HL-60 (cell line): ENCODE measurements at regions not wholly inside any gene's neighbourhood (a gene's known extent, or its start where the extent isn't known, plus 50 kb on each side); places are given as distances from the start of the nearest gene placed in this dataset.

Experiments used
- DNase-seq, 2 experiments: peaks; one replicate each; pipeline ENCODE4 v3.0.0-alpha.2; 2010 to 2020; ENCODE audit warnings: low read depth in 1 of 2, low spot score in 1 of 2
- H3K27ac ChIP-seq: fragments of 250-450 bp; sonication (Bioruptor Pico); replicated peaks from 2 replicates; pipeline ENCODE4 v1.5.1; 2020; ENCODE audit warnings: mild to moderate bottlenecking, moderate library complexity
- H3K27me3 ChIP-seq: fragments of 250-450 bp; sonication (Bioruptor Pico); 2 replicates; pipeline ENCODE4 v1.5.1; 2021; ENCODE audit warnings: mild to moderate bottlenecking, moderate library complexity; ENCODE audit not compliant: insufficient read depth, poor library complexity, severe bottlenecking
- H3K4me3 ChIP-seq: replicated peaks from 2 replicates; pipeline ENCODE4 v1.5.1; 2011; ENCODE audit warnings: mild to moderate bottlenecking, control low read depth, low read length; ENCODE audit not compliant: insufficient read depth
- CTCF ChIP-seq: IDR thresholded peaks from one replicate; pipeline ENCODE4 v1.5.1; 2011; ENCODE audit warnings: low read length, control low read depth, inconsistent platforms; ENCODE audit not compliant: insufficient read depth
- GABPA ChIP-seq: IDR thresholded peaks from 2 replicates; pipeline ENCODE4 v1.6.1; 2012; ENCODE audit warnings: low read depth
- POLR2AphosphoS5 ChIP-seq: IDR thresholded peaks from 2 replicates; pipeline ENCODE4 v1.6.1; 2012; ENCODE audit warnings: low read depth
- SPI1 ChIP-seq: IDR thresholded peaks from 2 replicates; pipeline ENCODE4 v1.6.1; 2012; ENCODE audit warnings: low read depth, mild to moderate bottlenecking, borderline replicate concordance
- TF ChIP-seq, protein P1 (sequence below): IDR thresholded peaks from 2 replicates; pipeline ENCODE4 v1.6.1; 2012; ENCODE audit warnings: low read depth; ENCODE audit not compliant: insufficient replicate concordance

DNA sequence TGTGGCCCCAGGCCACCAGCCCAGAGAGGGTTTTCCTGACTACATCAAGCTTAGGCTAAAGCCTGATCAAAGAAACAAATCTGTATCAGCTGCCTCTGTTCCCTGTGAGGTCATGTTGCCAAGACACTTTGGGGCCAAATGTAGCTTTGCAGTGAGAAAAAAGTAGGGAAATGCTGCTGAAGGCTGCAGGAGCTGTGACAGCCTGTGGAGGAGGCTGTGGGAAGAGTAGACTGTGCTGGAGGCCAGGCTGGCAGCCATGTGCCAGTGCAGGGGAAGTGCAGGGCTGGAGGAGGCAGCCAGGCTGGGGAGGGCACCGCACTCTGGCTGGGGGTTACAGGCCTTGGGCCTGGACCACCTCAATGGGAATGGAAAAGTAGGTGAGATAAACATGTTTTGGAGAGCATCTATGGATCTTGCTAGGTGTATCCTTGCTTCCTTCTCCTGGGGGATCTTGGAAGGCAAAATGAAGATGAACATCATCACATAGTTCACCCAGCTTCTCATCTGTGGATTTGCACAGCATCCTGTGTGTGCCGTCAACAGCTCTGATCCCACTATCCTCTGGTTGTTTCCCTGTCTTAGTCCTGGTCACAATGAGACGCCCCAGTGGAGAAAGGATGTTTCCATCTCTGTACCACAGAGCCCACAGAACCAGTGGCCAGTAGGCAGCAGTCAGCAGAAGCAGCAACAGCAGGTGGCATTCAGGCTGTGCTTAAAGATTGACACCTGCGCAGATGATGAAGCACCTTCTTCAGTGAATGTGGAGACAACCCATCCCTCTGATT is 103.8 kb upstream of the COPS8 start:
- peaks cover 2% of the 10 kb centered on the region for H3K27me3 ChIP-seq
- H3K4me3 ChIP-seq: no peak overlapping the region
- TF ChIP-seq SPI1 (no peak), GABPA (no peak), CTCF (no peak), POLR2AphosphoS5 (no peak)
- TF ChIP-seq, protein P1, sequence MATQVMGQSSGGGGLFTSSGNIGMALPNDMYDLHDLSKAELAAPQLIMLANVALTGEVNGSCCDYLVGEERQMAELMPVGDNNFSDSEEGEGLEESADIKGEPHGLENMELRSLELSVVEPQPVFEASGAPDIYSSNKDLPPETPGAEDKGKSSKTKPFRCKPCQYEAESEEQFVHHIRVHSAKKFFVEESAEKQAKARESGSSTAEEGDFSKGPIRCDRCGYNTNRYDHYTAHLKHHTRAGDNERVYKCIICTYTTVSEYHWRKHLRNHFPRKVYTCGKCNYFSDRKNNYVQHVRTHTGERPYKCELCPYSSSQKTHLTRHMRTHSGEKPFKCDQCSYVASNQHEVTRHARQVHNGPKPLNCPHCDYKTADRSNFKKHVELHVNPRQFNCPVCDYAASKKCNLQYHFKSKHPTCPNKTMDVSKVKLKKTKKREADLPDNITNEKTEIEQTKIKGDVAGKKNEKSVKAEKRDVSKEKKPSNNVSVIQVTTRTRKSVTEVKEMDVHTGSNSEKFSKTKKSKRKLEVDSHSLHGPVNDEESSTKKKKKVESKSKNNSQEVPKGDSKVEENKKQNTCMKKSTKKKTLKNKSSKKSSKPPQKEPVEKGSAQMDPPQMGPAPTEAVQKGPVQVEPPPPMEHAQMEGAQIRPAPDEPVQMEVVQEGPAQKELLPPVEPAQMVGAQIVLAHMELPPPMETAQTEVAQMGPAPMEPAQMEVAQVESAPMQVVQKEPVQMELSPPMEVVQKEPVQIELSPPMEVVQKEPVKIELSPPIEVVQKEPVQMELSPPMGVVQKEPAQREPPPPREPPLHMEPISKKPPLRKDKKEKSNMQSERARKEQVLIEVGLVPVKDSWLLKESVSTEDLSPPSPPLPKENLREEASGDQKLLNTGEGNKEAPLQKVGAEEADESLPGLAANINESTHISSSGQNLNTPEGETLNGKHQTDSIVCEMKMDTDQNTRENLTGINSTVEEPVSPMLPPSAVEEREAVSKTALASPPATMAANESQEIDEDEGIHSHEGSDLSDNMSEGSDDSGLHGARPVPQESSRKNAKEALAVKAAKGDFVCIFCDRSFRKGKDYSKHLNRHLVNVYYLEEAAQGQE: no peak
- no peak for DNase-seq
- H3K27ac ChIP-seq: no peak overlapping the region

DNA sequence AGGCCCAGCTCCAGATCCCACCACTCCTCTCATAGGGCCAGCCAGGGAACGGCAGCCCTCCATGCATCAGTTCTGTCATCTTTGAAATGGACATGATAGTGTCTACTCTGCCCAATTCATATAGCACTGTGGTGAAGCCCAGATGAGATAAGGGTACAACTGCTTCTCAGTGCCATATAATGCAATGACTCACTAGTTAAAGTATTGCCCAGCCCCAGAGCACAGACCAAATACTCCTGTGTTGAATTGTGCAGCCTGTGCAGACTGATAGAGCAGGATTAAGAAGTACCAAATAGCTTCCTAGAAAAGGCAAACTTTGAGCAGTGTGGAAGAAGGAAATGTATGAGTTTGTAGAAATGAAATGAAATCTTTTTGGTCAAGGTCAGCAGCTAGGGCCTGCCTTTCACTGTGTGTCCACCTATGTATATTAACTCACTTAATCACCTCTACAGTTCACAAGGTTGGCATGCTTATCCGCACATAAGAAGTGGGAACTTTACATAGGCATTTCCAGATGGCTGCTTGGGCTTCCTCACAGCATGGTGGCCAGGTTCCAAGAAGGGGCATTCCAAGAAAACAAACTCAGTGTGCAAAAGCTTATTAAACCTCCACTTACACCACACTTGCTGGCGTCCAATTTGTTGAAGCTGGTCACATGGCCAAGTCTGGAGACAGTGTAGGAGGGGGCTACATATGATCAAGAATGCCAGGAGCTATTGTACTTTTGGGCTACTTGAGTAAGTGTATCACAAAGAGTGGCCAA is 102.8 kb upstream of the COPS8 start:
- H3K27ac ChIP-seq: no peak overlapping the region
- TF ChIP-seq GABPA (no peak), POLR2AphosphoS5 (no peak), SPI1 (no peak), CTCF (no peak)
- TF ChIP-seq, protein P1: no peak
- no peak overlapping the region for H3K4me3 ChIP-seq
- H3K27me3 ChIP-seq: peaks cover 2% of the 10 kb centered on the region
- DNase-seq: no peak

GRCh38 chr2:236984046-236984445 is 101.6 kb upstream of the COPS8 start:
- no peak for DNase-seq
- Histone ChIP-seq H3K4me3 (no peak overlapping the region), H3K27me3 (peaks cover 2% of the 10 kb centered on the region), H3K27ac (no peak overlapping the region)
- TF ChIP-seq CTCF (no peak), POLR2AphosphoS5 (no peak), GABPA (no peak), SPI1 (no peak)
